ENCODE measurements at regions not wholly inside any gene's neighbourhood (a gene's known extent, or its start where the extent isn't known, plus 50 kb on each side); places are given as distances from the start of the nearest gene placed in this dataset.

- TF ChIP-seq EZH2 (IDR thresholded peaks at IDR 0.05) (no peak), POLR2AphosphoS5 (IDR thresholded peaks at IDR 0.05; ENCODE audit: borderline replicate concordance, low read depth, low read length) (no peak), FOXP2 (optimal IDR thresholded peaks at IDR 0.05; ENCODE audit: control extremely low read depth, extremely low read length, insufficient read depth) (no peak)
Measured at GRCh38 chr3:83048556-83048955, 1287.1 kb upstream of the GBE1 start.

Data from SK-N-MC (cell line).